Astrocyte (in vitro differentiated cells and primary cell): ENCODE measurements at regions not wholly inside any gene's neighbourhood (a gene's known extent, or its start where the extent isn't known, plus 50 kb on each side); places are given as distances from the start of the nearest gene placed in this dataset.

Source experiments
- CTCF ChIP-seq: IDR thresholded peaks from 2 replicates; pipeline ENCODE4 v1.5.1; 2011; ENCODE audit warnings: low read depth, mild to moderate bottlenecking, inconsistent platforms, low read length, moderate library complexity; ENCODE audit not compliant: insufficient read depth
- EZH2 ChIP-seq: IDR thresholded peaks from 2 replicates; pipeline ENCODE4 v1.6.1; 2012; ENCODE audit warnings: mild to moderate bottlenecking, low read length, inconsistent platforms; ENCODE audit not compliant: insufficient read depth

- TF ChIP-seq CTCF = no peak
- TF ChIP-seq EZH2 = no peak
Observed at GRCh38 chr7:145884716-145885514, 231.7 kb upstream of the CNTNAP2 start.
